Esophagus muscularis mucosa (tissue), 4 donors: ENCODE measurements at regions not wholly inside any gene's neighbourhood (a gene's known extent, or its start where the extent isn't known, plus 50 kb on each side); places are given as distances from the start of the nearest gene placed in this dataset.

Experiments used
- CTCF ChIP-seq, 3 experiments: fragments of 200-600 bp in 2 of 3; fragments of 450-650 bp in 1 of 3; sonication (generic) in 2 of 3; IDR thresholded peaks; one replicate each; pipeline ENCODE4 v1.5.1; 2017 to 2019; ENCODE audit warnings: antibody characterized with exemption in 3 of 3, mild to moderate bottlenecking in 2 of 3, moderate library complexity in 1 of 3
- EP300 ChIP-seq: sonication (generic); formaldehyde crosslinking; IDR thresholded peaks from one replicate; pipeline ENCODE4 v1.6.1; 2017; ENCODE audit warnings: antibody characterized with exemption
- POLR2A ChIP-seq: fragments of 450-650 bp; IDR thresholded peaks from one replicate; pipeline ENCODE4 v1.6.1; 2017; ENCODE audit warnings: antibody characterized with exemption, moderate library complexity, mild to moderate bottlenecking, low read depth
- POLR2AphosphoS5 ChIP-seq, 2 donors: sonication (generic); formaldehyde crosslinking; IDR thresholded peaks; one replicate each; pipeline ENCODE4 v1.6.1; 2017; ENCODE audit warnings: antibody characterized with exemption in 2 of 2

- TF ChIP-seq CTCF (IDR thresholded peaks at IDR 0.05): no peak
- TF ChIP-seq POLR2A: no peak
- TF ChIP-seq POLR2AphosphoS5 (IDR thresholded peaks at IDR 0.05): no peak
- TF ChIP-seq EP300: no peak
Measured at GRCh38 chr12:46560089-46560488, 187.5 kb upstream of the SLC38A2 start.
